ENCODE measurements at regions not wholly inside any gene's neighbourhood (a gene's known extent, or its start where the extent isn't known, plus 50 kb on each side); places are given as distances from the start of the nearest gene placed in this dataset.

DNA sequence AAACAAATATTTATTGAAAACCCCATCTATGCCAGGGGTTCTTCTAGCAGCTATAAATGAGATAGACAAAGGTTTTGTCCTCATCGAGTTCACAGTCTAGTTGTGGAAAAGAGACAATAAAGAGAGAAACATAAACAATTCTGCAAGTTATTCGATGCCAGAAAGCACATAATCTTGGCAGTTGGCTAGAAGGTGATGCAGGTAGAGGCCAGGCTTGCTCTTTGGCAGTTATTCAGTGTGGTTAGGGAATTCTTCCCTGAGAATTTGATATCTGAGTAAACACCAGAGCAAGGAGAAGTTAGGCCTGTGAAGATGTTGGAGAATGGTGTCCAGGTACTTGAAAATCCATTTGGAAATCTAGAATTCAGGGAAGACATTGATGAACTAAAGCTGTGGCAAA is 547.4 kb downstream of the SLC4A3 start:
- no peaks in the 10 kb centered on the region for H3K36me3 ChIP-seq (ENCODE audit: control insufficient read depth in 2 of 3, insufficient read depth in 3 of 3, low read length in 3 of 3)
- H3K9ac ChIP-seq (ENCODE audit: low read length in 3 of 3): no peak overlapping the region
- no peaks in the 10 kb centered on the region for H3K9me3 ChIP-seq (ENCODE audit: control insufficient read depth in 2 of 3, insufficient read depth in 1 of 3, low read length in 3 of 3)
- TF ChIP-seq, protein P1, sequence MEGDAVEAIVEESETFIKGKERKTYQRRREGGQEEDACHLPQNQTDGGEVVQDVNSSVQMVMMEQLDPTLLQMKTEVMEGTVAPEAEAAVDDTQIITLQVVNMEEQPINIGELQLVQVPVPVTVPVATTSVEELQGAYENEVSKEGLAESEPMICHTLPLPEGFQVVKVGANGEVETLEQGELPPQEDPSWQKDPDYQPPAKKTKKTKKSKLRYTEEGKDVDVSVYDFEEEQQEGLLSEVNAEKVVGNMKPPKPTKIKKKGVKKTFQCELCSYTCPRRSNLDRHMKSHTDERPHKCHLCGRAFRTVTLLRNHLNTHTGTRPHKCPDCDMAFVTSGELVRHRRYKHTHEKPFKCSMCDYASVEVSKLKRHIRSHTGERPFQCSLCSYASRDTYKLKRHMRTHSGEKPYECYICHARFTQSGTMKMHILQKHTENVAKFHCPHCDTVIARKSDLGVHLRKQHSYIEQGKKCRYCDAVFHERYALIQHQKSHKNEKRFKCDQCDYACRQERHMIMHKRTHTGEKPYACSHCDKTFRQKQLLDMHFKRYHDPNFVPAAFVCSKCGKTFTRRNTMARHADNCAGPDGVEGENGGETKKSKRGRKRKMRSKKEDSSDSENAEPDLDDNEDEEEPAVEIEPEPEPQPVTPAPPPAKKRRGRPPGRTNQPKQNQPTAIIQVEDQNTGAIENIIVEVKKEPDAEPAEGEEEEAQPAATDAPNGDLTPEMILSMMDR (IDR thresholded peaks at IDR 0.05; ENCODE audit: borderline replicate concordance, extremely low read depth, insufficient read depth): no peak
- H3K27me3 ChIP-seq (ENCODE audit: control insufficient read depth, insufficient read depth, low read length): no peaks in the 10 kb centered on the region
- H3K4me1 ChIP-seq (ENCODE audit: control insufficient read depth in 2 of 3, insufficient read depth in 2 of 3, low read depth in 1 of 3, low read length in 3 of 3): no peaks in the 10 kb centered on the region
- H3K4me3 ChIP-seq (ENCODE audit: low read length in 3 of 3): no peak overlapping the region
- no peak for FAIRE-seq
- intact Hi-C loops (cut with DNase I): no loop called here
- H3K27ac ChIP-seq (ENCODE audit: low read depth in 2 of 2, low read length in 2 of 2): no peak overlapping the region
- no peak for DNase-seq

DNA sequence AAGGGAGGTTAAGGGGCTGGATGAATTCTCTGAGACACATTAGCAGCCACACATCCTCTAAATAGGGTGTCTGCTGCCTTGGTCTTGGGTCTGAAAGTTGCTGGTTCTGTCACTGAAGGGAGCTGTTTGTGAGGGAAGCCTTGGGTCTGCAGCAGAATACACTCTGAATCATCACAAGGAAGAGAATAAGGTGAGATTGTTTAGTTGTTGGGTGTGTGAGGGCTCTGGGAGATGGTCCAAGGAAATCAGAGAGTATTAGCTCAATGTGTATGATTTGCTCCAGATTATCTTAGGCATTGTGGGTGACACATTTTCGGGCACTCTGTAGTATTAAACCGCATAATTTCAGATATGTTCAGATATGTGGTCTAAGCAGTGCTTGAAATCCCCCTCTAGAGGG is 548.5 kb downstream of the SLC4A3 start:
- no peak for DNase-seq
- H3K4me3 ChIP-seq (ENCODE audit: low read length in 3 of 3): no peak overlapping the region
- no peaks in the 10 kb centered on the region for H3K9me3 ChIP-seq (ENCODE audit: control insufficient read depth in 2 of 3, insufficient read depth in 1 of 3, low read length in 3 of 3)
- no peak for FAIRE-seq
- intact Hi-C loops (cut with DNase I): no loop called here
- H3K27ac ChIP-seq (ENCODE audit: low read depth in 2 of 2, low read length in 2 of 2): no peak overlapping the region
- H3K27me3 ChIP-seq (ENCODE audit: control insufficient read depth, insufficient read depth, low read length): no peaks in the 10 kb centered on the region
- H3K36me3 ChIP-seq (ENCODE audit: control insufficient read depth in 2 of 3, insufficient read depth in 3 of 3, low read length in 3 of 3): no peaks in the 10 kb centered on the region
- H3K9ac ChIP-seq (ENCODE audit: low read length in 3 of 3): no peak overlapping the region
- no peaks in the 10 kb centered on the region for H3K4me1 ChIP-seq (ENCODE audit: control insufficient read depth in 2 of 3, insufficient read depth in 2 of 3, low read depth in 1 of 3, low read length in 3 of 3)
- TF ChIP-seq, protein P1 (IDR thresholded peaks at IDR 0.05; ENCODE audit: borderline replicate concordance, extremely low read depth, insufficient read depth): no peak

DNA sequence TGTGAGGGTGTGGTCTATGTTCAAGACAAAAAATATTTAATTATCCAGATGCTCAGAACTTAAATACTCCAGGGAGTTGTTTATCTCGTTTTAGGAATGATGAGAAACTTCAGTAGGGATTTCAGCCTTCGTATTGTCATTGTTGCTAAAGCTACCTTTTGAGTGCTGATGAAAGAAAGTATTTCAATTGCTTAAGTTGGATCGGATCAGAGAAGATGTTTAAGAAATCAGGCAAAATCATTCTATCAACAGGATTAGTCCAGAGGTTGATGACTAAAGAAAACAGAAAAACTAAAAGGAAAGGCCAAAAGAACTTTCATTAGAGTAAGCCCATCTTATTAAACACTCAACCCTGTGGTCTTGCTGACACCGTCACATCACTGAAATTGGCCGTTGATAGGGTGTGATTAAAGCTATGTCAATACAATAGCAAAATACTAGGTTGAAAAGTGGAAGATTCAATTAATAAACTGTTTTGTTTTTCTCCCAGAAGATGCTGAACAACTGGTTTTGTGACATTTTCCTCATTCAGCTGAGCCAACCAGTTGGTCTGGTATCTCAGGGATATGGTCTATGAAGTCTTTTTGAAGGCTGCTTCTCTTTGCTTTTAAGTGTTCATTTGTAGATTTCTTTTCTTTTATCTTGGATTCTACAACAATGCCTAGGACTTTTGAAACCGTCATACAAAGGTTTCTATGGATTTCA is 551.7 kb downstream of the SLC4A3 start:
- no peak for DNase-seq
- TF ChIP-seq, protein P1 (IDR thresholded peaks at IDR 0.05; ENCODE audit: borderline replicate concordance, extremely low read depth, insufficient read depth): no peak
- intact Hi-C loops (cut with DNase I): no loop called here
- Histone ChIP-seq H3K4me1 (ENCODE audit: control insufficient read depth in 2 of 3, insufficient read depth in 2 of 3, low read depth in 1 of 3, low read length in 3 of 3) (no peaks in the 10 kb centered on the region), H3K27ac (ENCODE audit: low read depth in 2 of 2, low read length in 2 of 2) (no peak overlapping the region), H3K27me3 (ENCODE audit: control insufficient read depth, insufficient read depth, low read length) (no peaks in the 10 kb centered on the region), H3K4me3 (ENCODE audit: low read length in 3 of 3) (no peak overlapping the region), H3K9ac (ENCODE audit: low read length in 3 of 3) (no peak overlapping the region), H3K36me3 (ENCODE audit: control insufficient read depth in 2 of 3, insufficient read depth in 3 of 3, low read length in 3 of 3) (no peaks in the 10 kb centered on the region), H3K9me3 (ENCODE audit: control insufficient read depth in 2 of 3, insufficient read depth in 1 of 3, low read length in 3 of 3) (no peaks in the 10 kb centered on the region)
- no peak for FAIRE-seq

DNA sequence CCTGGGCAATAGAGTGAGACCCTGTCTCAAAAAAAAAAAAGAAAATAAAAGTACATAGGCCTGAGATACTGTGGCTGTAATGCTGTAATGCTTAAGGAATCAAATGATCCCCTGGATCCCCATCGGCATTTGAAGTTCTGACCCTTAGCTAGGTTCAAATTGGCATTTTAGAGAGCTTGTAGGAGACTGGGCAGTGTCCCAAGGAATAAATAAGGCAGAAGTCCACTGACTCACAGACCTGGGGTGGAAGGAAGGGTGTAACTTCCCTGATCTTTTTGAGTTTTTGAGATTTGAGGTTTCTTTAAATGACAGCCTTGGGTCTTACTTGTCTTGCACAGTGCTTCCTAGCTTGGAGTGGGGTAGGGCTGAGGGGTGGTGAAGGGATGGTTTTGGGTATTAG is 553.7 kb downstream of the SLC4A3 start:
- no peak overlapping the region for H3K4me3 ChIP-seq (ENCODE audit: low read length in 3 of 3)
- H3K9ac ChIP-seq (ENCODE audit: low read length in 3 of 3): no peak overlapping the region
- DNase-seq (no peak), FAIRE-seq (no peak)
- H3K36me3 ChIP-seq (ENCODE audit: control insufficient read depth in 2 of 3, insufficient read depth in 3 of 3, low read length in 3 of 3): no peaks in the 10 kb centered on the region
- no peaks in the 10 kb centered on the region for H3K4me1 ChIP-seq (ENCODE audit: control insufficient read depth in 2 of 3, insufficient read depth in 2 of 3, low read depth in 1 of 3, low read length in 3 of 3)
- intact Hi-C loops (cut with DNase I): no loop called here
- TF ChIP-seq, protein P1 (IDR thresholded peaks at IDR 0.05; ENCODE audit: borderline replicate concordance, extremely low read depth, insufficient read depth): no peak
- no peaks in the 10 kb centered on the region for H3K27me3 ChIP-seq (ENCODE audit: control insufficient read depth, insufficient read depth, low read length)
- no peak overlapping the region for H3K27ac ChIP-seq (ENCODE audit: low read depth in 2 of 2, low read length in 2 of 2)
- no peaks in the 10 kb centered on the region for H3K9me3 ChIP-seq (ENCODE audit: control insufficient read depth in 2 of 3, insufficient read depth in 1 of 3, low read length in 3 of 3)

Measured in kidney (tissue), 13 donors.